Renal cortex interstitium (tissue), 11 donors: ENCODE measurements at regions not wholly inside any gene's neighbourhood (a gene's known extent, or its start where the extent isn't known, plus 50 kb on each side); places are given as distances from the start of the nearest gene placed in this dataset.

ENCODE experiments used
- DNase-seq, 11 donors: peaks; one replicate each; pipeline ENCODE4 v3.0.0-alpha.2; 2013; ENCODE audit warnings: low read depth in 9 of 11, low spot score in 4 of 11; ENCODE audit errors: extremely low read depth in 1 of 11

DNA sequence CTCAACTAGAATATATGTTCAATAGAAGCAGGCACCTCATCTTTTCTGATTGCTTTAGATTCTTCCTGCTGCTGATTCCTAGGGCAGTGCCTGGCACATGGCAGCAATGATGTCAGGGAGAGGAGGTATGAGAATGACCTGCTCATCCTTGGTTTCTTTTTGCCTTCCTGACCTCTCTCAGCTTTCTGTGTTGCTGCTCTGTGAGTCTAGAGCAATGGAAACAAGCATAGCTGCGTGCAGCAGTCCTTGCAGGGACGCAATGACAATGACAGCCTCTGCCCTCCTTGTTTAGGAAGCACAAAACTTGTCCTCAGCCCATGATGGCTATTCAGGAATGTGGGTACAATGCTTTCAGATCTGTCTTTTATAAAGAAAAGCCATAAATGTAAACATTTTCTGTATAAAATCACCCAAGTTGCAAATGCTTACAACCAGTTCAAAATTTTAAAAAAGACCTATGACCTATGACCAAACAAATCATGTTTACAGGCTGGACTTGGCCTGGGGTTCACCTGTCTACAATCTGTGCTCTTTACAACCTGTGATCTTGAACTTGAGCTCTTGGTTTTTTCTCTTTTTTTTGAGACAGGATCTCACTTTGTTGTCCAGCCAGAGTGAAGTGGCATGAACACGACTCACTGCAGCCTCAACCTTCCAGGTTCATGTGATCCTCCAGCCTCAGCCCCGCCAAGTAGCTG is 549.4 kb upstream of the ATP2B1 start:
- no peak for DNase-seq

DNA sequence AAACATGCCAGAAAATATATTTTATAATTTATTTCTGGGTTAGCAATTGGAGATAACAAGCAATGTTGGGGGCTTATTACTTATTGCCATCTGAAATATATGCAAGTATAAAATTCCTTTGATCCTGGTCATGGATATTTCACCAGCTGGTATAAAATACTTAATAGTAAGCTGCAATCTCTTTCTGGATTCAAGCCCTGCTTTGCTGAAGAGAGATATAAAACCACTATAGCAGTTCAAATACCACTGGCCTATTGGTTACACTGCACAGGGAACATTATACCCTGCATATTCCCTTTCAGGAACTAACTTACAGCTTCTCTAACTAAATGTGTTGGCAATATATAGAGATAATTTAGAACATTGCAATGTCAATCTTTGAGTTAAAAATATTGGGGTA is 546.2 kb upstream of the ATP2B1 start:
- DNase-seq, result no peak

DNA sequence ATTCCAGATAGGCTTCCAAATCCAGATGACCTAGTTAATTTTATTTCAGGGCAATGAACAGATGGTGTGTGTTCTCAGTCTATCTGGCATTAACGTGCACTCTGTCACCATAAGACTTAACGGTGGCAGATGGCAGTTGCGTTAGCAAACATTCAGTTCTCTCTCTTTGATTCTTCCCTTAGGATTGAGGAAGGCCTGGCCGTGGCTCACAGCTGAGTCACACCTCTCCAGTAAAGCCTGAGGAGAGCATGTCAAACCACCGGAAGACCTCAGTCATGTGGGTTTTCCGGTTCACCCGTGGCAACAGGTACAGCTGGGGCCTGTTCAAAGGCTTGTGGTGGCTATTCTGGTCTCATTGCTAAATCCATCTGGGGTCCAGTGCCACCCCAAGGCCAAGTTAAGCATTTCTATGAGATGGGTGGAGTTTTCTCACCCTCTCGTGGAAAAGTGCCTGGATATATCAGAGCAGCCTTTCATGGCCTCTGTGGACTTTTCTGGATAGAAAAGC is 545.1 kb upstream of the ATP2B1 start:
- DNase-seq, result peak in 1 of 11 donors; percentile 11

DNA sequence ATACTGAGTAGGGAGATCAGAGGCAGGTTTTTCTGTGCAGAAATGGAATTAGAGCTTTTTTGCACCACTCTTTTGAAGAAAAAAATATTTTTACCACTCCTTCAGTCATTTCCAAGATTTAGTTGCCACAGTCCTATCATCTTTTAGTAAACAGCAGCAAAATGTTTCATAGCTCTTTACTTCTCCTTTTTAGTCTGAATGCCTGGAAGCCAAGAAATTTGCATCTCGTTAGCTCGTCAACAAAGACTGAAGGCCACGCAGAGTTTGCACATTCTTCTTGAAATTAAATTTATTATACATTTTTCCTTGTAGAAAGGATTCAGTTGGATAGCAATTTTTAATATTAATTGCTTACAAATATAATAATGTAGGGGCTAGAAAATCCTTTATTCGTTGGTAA is 544.5 kb upstream of the ATP2B1 start:
- no peak for DNase-seq

DNA sequence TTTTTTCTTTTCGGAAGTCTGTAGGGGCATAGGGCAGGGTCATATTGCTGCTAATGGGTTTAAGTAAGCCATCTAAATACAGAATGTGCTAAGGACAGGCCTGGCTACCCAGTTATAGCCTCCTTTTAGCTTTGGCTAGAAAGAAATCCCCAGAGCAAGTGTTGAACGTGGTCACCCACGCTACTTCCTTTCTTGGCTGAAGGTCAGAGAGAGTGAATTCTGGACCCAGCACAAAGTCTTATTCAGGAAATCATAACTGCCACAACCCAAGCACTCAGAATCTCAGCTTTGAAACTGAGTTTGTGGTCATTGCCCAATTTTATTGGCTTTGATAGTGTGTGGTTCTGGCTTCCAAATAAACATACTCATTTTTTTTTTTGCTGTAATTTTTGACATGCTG is 542.1 kb upstream of the ATP2B1 start:
- no peak for DNase-seq

DNA sequence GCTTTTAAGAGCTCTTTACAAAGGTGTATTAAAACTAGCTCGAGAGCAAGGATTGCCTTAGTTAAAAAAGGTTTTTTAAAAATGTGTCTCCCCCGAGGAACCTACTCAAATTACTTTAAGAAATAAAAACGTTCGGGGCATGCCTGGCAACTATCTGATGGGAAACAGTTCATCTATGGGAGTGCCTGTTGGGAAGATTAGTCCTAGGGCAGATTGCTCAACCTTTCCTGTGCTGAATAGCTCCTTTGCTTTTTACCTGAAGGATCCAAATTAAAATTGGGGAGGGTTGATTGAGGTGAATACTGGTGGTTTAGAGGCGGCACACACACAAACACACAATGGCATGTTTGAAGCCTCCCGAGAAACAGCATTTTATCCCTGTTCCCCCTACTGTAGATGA is 541.4 kb upstream of the ATP2B1 start:
- DNase-seq, result no peak

DNA sequence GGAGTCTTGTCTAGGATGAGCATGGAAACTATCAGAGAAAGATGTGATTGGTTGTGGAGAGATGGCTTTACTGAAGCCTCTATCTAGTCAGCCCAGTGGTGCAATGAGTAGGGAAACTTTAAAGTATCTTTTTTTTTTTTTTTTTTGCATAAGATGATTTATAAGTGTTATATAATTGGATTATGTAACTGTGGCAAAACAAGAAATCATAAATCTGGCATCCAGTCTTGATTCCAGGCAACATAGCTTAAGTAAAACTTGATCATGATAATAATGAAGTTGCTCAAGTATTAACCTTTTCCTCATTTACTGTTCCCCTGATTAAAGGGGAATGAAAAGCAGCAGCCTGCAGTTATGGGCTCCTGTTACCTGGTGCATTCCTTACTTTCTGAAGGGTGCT is 538.0 kb upstream of the ATP2B1 start:
- no peak for DNase-seq

DNA sequence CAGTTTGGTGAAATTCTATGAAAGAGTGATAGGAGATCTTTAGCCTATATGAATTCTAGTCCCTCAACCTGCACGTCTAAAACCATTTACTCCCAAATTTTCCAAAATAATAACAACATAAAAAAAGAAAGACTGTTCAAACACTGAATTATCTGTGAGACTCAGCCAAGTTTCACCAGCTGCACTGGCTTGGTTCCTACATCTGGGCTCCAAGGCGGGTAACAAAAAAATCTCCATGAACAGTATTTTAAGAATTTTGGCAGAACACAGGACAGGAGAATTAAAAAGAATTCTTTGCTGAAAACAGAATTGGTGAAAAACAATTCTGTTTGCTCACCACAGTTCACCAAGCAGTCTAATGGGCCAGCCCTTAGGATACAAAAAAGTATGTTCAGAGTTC is 536.8 kb upstream of the ATP2B1 start:
- DNase-seq, result no peak

DNA sequence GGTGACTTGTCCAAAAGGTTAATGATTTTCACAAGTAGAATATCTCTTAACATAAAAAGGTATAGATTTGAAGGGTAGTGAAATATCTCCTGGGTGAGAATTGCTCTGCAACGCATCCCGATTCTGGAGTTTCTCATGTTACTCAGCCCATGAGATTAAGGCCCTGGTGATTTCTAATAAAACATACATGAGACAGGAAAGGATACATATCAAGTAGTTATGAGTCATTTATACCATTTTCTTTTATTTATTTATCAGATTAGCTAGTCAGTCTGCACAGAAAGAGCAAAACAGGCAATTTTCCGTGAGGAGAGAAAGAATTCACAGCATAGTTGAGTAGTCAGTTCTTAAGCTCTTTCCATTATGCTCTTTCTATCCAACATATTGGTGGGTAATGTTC is 535.6 kb upstream of the ATP2B1 start:
- DNase-seq, result no peak

DNA sequence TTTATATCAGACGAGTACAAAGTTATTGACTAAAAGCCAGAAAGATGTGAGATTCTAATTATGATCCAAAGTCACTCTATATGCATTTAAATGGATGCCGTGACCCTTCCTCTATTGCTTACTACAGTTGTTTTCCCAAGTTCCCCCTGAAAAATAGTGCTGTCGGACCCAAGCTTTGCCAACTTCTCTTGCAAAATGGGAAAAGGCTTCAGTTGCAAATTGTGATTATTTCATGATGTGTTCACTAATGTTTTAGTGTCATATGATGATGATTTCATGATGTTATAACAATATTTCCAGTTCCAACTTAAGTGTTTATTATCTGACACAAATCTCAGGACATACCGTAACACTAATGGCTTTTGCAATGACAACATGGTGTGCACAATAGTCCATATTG is 534.6 kb upstream of the ATP2B1 start:
- no peak for DNase-seq

DNA sequence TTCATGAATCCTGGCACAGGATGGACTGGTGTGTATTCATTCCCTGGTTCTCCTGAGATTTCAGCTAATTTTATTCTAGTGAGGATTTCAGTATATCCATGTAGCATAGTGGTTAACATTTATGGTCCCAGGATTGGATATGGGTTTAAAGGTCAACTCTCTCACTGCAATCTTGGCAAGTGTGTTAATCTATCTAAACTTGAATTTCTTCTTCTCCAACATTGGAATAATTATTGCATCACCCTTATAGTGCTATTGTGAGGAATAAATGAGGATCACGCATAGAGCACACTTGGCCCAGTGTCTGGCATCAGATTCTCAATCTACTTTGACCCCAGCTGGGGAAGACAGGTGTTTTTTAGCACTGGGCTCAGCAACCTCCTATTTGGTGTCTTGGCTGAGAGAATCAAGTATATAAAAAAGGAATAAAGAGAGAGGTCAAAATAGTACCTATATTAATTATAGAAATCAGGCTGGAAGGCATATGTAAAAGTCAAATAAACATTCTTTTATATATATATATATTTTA is 531.2 kb upstream of the ATP2B1 start:
- no peak for DNase-seq

DNA sequence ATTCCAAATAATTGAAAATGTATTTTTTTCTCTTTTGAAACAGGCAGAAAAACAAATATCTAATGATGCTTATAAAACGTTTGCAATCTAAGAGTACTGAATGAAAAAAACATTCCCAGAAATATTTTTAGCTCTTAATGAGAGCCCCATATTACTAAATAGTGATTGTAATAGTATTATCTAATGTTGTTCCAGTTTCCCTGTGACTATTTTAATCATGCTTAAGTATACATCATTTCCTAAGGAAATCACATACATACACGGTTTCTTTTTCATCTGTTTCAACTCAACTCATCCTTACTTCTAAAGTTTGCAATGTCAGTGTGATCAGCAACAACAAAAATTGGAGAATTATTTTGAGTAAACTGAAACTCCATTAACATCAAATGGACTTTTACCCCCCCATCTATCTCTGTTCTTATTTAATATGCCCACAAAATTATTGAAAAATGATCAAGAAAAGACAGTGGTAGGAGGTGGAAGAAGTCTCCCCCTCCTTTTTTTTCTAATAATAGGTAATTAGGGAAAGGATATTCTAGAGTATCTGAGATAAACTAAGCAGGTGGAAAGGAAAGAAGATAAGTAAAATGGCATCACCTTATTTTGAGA is 530.1 kb upstream of the ATP2B1 start:
- no peak for DNase-seq

DNA sequence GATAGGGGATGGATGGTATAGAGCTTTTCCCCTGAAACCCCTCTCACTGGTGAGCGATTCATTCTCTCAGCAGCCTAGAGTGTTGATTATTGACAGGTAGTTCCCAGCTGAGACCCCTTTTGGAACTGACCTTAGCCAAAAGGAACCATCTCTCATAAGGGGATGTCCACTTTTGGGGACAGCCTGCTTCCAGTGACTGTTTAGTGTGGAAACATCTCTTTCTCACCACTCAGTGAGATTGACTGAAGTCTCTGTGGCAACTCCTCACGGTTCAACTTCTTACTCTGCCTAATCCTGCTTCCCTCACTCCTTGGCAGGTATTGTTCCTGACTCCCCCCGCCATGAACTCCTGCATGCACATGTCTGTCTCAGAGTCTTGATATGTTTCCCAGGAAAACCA is 529.2 kb upstream of the ATP2B1 start:
- no peak for DNase-seq

DNA sequence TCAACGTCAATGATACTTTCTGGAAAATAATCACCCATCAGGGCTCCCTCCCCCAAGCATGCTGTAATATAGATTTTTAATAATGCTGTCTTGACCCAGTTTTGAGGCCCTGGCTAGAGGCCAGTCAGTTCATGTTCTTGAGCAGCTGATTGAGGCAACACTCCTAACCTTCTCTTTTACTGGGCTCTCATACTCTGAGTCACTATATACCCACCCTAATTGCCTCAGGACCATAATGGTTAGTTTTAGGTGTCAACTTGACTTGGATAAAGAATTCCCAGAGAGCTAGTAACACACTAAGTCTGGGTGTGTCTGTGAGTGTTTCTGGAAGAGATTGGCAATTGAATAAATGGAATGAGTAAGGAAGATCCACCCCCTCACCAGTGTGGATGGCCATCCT is 527.0 kb upstream of the ATP2B1 start:
- DNase-seq, result no peak

DNA sequence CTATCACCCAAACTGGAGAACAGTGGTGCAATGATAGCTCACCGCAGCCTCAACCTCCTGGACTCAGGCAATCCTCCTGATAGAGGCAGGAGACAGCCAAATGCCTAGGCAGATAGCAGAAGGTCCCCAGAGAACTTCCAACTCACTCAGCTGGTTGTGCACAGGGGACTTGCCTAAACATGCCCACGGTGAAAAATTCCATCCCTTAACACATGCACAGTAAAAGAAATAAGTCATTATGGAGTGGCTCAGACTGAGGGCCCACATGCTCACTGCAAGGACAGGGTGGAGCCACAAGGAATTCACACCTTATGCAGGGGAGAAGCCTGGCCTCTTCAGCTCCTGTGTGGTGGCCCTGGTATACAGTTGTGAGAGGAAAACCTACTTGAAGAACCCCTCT is 525.8 kb upstream of the ATP2B1 start:
- no peak for DNase-seq

DNA sequence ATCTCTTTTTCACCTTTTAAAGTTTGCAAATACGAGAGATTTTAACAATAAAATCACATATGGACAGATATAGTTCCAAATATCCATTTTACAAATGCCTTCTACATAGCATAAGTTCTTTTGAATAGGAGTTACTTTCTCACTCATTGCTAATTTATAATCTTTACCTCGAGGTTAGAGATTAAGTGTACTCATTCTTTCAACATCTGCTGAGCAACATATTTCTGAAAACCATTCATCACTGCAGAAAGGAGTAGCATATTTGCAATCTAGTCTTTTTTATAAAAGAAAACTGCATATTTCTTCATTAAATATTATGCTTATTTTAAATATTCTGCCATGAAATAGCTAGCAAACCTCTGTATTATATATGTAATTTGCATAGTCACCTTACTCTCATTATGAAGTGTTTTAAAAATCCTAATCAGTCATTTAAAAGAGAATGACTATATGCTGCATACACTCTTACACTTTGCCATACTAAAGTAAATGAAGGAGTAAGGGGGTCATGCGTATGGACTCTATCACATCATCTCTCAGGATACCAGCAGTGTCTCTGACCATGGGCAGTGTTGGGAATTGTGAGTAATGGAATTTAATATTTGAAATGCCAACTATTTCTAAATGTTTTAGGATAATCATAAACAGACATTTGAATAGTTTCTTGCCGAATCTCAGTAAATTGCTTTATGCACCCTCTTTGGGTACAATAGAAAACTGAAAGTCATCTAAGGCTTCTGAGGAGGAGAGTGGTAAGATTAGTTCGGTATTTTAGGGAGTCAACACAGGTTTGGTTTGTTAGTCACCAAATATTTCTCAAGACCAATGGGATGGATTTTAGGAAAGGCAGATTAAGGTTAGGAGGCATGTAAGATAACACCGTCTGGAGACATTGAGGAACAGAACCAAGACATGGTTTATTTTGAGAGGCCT is 524.8 kb upstream of the ATP2B1 start:
- no peak for DNase-seq

DNA sequence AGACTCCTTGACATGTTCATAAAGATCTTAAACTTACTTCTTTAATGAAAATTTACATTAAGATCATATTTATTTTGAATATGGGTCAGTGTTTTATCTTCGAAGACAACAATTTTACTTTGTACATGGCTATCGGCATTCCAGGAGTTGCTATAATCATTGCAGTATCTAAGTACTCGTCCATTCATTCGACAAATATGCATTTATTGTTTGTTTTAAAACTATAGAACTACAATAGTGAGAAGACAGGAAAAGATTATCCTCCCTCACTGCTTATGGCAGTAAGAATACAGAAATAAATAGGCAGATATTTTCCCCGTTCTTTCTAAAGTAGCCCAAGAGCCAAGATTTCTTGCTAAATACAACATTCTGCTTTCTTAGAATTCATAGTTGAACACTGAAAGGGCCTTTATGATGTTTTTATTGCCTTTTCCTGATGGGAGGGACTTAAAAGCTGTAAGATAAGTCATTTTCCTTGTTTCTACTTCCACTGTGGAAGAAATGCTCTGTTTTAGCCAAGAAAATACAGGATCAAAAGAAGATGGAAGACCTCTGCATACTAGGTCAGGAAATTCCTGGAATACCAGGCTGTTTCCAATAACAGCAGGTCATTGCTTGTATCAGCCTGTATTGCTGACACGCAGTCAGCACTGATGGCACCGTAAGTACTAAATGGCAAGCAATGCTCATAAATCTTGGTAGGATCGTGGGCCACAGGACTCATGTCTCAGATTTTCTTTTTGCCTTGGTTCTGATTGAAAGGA is 521.0 kb upstream of the ATP2B1 start:
- DNase-seq, result no peak

DNA sequence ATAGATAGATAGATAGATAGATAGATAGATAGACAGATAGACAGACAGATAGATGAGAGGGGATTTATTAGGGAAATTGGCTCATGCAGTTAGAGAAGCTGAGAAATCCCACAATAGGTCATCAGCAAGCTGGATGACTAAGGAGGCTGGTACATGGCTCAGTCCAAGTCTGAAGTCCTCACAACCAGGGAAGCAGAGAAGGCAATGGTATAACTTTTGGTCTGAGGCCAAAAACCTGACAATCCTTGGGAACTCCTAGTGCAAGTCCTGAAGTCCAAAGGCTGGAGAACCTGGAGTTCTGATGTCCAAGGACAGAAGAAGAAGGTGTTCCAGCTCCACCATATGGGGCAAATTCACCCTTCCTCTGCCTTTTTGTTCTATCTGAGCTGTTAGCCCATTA is 517.6 kb upstream of the ATP2B1 start:
- DNase-seq, result no peak

DNA sequence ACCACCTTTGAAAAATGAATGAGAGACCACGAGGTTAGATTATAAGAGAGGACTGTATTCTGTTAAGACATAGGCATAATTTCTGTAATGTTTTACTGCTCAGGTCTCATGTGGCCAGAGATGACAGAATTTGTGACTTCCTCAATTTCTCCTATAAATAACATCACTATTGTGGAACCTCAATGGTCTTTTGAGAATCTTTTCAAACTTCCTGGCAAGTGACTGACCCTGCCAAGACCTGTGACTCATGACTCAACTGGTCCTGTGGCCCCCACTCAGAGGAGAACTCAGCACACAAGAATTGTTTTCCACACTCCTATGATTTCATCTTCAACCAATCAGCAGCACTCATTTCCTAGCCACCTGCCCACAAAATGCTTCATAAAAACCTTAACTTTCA is 508.2 kb upstream of the ATP2B1 start:
- no peak for DNase-seq
